Activated CD8-positive, alpha-beta T cell treated with anti-CD3 and anti-CD28 coated beads for 36 hours (primary cell): ENCODE measurements at regions not wholly inside any gene's neighbourhood (a gene's known extent, or its start where the extent isn't known, plus 50 kb on each side); places are given as distances from the start of the nearest gene placed in this dataset.

ENCODE experiments used
- ATAC-seq: fragments of 200-7000 bp; cut with Tn5 transposase; one replicate; pipeline ENCODE4 v1.10.0; 2021; ENCODE audit warnings: mild to moderate bottlenecking, moderate library complexity
- CTCF ChIA-PET: fragments of 350-600 bp; sonication (Branson Sonifier 250); formaldehyde crosslinking; loops from one replicate; lab custom pipeline; 2021; ENCODE audit warnings: antibody characterized with exemption; lab: Charles Lee
- POLR2A ChIA-PET: fragments of 350-600 bp; sonication (Branson Sonifier 250); formaldehyde crosslinking; loops from one replicate; lab custom pipeline; 2021; ENCODE audit warnings: antibody characterized with exemption; lab: Charles Lee
- DNase-seq: peaks from one replicate; pipeline ENCODE4 v3.0.0-alpha.2; 2020
- H3K27ac Mint-ChIP-seq: one replicate; pipeline ENCODE4 v1.8.0; 2021; ENCODE audit warnings: mild to moderate bottlenecking, mixed read lengths
- H3K27me3 Mint-ChIP-seq: one replicate; pipeline ENCODE4 v1.8.0; 2021; ENCODE audit warnings: mixed read lengths
- H3K36me3 Mint-ChIP-seq: one replicate; pipeline ENCODE4 v1.8.0; 2021; ENCODE audit warnings: low read depth, mixed read lengths
- H3K4me1 Mint-ChIP-seq: one replicate; pipeline ENCODE4 v1.8.0; 2021; ENCODE audit warnings: low read depth, mixed read lengths
- H3K4me3 Mint-ChIP-seq: one replicate; pipeline ENCODE4 v1.8.0; 2021; ENCODE audit warnings: mild to moderate bottlenecking, moderate library complexity, mixed read lengths
- H3K9me3 Mint-ChIP-seq: one replicate; pipeline ENCODE4 v1.8.0; 2021; ENCODE audit warnings: mixed read lengths
- intact Hi-C: fragments of 100-400 bp; cut with micrococcal nuclease; formaldehyde crosslinking; loops from one replicate; pipeline ENCODE4 v1.10.0; 2022
- TF ChIP-seq, protein P1 (sequence below): fragments of 200-600 bp; IDR thresholded peaks from one replicate; pipeline ENCODE4 v1.8.0; 2022; ENCODE audit warnings: antibody characterized with exemption, mild to moderate bottlenecking

- Mint-ChIP-seq H3K4me1 (no peaks in the 10 kb centered on the region), H3K4me3 (no peak overlapping the region), H3K27me3 (no peaks in the 10 kb centered on the region), H3K36me3 (no peaks in the 10 kb centered on the region), H3K27ac (no peak overlapping the region), H3K9me3 (no peaks in the 10 kb centered on the region)
- TF ChIP-seq, protein P1, sequence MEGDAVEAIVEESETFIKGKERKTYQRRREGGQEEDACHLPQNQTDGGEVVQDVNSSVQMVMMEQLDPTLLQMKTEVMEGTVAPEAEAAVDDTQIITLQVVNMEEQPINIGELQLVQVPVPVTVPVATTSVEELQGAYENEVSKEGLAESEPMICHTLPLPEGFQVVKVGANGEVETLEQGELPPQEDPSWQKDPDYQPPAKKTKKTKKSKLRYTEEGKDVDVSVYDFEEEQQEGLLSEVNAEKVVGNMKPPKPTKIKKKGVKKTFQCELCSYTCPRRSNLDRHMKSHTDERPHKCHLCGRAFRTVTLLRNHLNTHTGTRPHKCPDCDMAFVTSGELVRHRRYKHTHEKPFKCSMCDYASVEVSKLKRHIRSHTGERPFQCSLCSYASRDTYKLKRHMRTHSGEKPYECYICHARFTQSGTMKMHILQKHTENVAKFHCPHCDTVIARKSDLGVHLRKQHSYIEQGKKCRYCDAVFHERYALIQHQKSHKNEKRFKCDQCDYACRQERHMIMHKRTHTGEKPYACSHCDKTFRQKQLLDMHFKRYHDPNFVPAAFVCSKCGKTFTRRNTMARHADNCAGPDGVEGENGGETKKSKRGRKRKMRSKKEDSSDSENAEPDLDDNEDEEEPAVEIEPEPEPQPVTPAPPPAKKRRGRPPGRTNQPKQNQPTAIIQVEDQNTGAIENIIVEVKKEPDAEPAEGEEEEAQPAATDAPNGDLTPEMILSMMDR, result no peak
- POLR2A ChIA-PET, result no interaction called here
- intact Hi-C loops, result no loop called here
- CTCF ChIA-PET, result no interaction called here
- no peak for DNase-seq
- no peak for ATAC-seq
Observed at GRCh38 chr1:82948386-82948785, 1050.5 kb downstream of the TTLL7 start.

- no peak overlapping the region for H3K4me3 Mint-ChIP-seq
- no peak overlapping the region for H3K27ac Mint-ChIP-seq
- no peaks in the 10 kb centered on the region for H3K9me3 Mint-ChIP-seq
- DNase-seq, result no peak
- H3K36me3 Mint-ChIP-seq, result no peaks in the 10 kb centered on the region
- ATAC-seq, result no peak
- H3K27me3 Mint-ChIP-seq, result no peaks in the 10 kb centered on the region
- no peaks in the 10 kb centered on the region for H3K4me1 Mint-ChIP-seq
- ChIA-PET POLR2A (no interaction called here), CTCF (no interaction called here)
- intact Hi-C loops, result no loop called here
- TF ChIP-seq, protein P1, result no peak
Observed at GRCh38 chr1:82947278-82947677, 1051.7 kb downstream of the TTLL7 start.

DNA sequence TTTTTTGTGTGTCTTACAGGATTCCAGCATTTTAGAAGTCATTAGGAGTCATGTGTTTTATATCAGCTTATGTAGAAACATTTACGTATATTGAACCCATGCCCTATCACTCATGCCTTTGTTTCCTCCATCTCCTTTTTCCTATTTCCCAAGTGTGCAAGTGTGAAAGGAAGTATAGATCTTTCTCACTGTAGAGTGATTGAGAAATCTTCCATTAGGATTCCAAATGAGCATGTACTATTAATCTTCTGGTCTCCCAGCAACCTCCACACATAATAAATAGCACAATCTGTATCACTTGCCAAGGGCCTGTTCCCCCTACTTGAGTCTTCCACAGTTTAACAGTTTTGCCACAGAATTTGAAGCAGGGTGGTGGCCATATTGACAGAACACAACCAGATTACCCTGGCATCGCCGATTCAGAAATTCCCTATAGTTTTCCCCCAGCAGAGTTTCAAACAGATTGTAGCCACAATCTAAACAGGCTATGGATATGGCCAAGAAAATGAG, 1052.8 kb downstream of the TTLL7 start:
- Mint-ChIP-seq H3K4me1 (no peaks in the 10 kb centered on the region), H3K4me3 (no peak overlapping the region), H3K27ac (no peak overlapping the region), H3K9me3 (no peaks in the 10 kb centered on the region), H3K27me3 (no peaks in the 10 kb centered on the region), H3K36me3 (no peaks in the 10 kb centered on the region)
- intact Hi-C loops, result no loop called here
- POLR2A ChIA-PET, result no interaction called here
- CTCF ChIA-PET, result no interaction called here
- TF ChIP-seq, protein P1, result no peak
- DNase-seq (no peak), ATAC-seq (no peak)

DNA sequence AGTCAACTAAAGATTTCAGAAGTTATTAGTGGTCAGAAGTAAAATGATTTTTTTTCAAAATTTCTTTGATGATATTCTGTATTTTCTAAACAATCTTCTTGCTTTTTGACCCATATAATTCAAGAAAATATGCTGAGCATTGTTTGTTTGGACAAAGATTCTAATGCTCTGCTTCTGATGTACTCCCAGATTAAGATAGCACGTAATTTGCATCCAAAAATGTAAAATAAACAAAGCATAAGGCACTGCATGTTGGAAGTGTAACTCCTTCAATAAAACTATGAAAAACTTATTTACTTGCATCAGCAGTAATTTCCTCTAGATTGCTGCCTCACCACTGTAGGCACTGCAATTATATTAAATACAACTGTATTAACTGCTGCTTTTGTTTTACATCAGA, 1054.1 kb downstream of the TTLL7 start:
- no peak for DNase-seq
- ATAC-seq, result no peak
- Mint-ChIP-seq H3K27me3 (no peaks in the 10 kb centered on the region), H3K4me3 (no peak overlapping the region), H3K36me3 (no peaks in the 10 kb centered on the region), H3K4me1 (no peaks in the 10 kb centered on the region), H3K9me3 (no peaks in the 10 kb centered on the region), H3K27ac (no peak overlapping the region)
- POLR2A ChIA-PET, result no interaction called here
- CTCF ChIA-PET, result no interaction called here
- intact Hi-C loops, result no loop called here
- TF ChIP-seq, protein P1, result no peak

- CTCF ChIA-PET, result no interaction called here
- intact Hi-C loops, result no loop called here
- POLR2A ChIA-PET, result no interaction called here
- Mint-ChIP-seq H3K36me3 (no peaks in the 10 kb centered on the region), H3K9me3 (peaks cover 5% of the 10 kb centered on the region), H3K4me3 (no peak overlapping the region), H3K27ac (no peak overlapping the region), H3K4me1 (no peaks in the 10 kb centered on the region), H3K27me3 (peaks cover 1% of the 10 kb centered on the region)
- DNase-seq (no peak), ATAC-seq (no peak)
- TF ChIP-seq, protein P1, result no peak
Observed at GRCh38 chr1:82934074-82934473, 1064.9 kb downstream of the TTLL7 start.
